PFSK-1 (cell line): ENCODE measurements at regions not wholly inside any gene's neighbourhood (a gene's known extent, or its start where the extent isn't known, plus 50 kb on each side); places are given as distances from the start of the nearest gene placed in this dataset.

Experiments
- POLR2AphosphoS5 ChIP-seq: IDR thresholded peaks from 2 replicates; pipeline ENCODE4 v1.6.1; 2012; ENCODE audit warnings: low read depth, mild to moderate bottlenecking, control low read depth, low read length, moderate library complexity
- SIN3A ChIP-seq: IDR thresholded peaks from 2 replicates; pipeline ENCODE4 v1.6.1; 2012; ENCODE audit warnings: mild to moderate bottlenecking, low read length, moderate library complexity, borderline replicate concordance; ENCODE audit not compliant: insufficient read depth

DNA sequence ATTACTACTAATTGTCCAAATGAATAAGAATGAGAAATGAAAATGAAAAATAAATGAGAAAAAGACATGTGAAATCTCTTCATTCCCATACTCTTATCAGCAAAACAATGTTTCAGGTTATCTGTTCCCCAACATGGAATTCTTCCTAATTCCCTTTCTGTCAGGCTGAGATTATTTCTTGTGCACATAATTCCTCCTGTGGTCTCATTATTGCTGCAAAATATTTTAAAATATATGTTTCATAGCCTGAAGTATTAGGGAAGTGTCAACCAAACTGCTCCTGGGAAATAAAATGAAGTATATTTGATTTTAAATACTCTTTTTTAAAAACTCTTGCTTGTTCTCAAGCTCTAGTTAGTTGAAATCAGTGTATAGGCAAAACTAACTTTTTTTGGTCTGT lies 314.9 kb downstream of the USP25 start:
- TF ChIP-seq SIN3A, result no peak
- TF ChIP-seq POLR2AphosphoS5, result no peak
